GM19193 (cell line): ENCODE measurements at regions not wholly inside any gene's neighbourhood (a gene's known extent, or its start where the extent isn't known, plus 50 kb on each side); places are given as distances from the start of the nearest gene placed in this dataset.

Experiments used
- POLR2A ChIP-seq: IDR thresholded peaks from 4 replicates; pipeline ENCODE4 v1.6.1; 2011; ENCODE audit not compliant: insufficient read depth, insufficient read length; ENCODE audit errors: extremely low read depth

- TF ChIP-seq POLR2A, result no peak
These were observed 90.4 kb downstream of the AHSP start for GRCh38 chr16:31618130-31618529.

GRCh38 chr16:31636433-31636832 is 108.7 kb downstream of the AHSP start:
- no peak for TF ChIP-seq POLR2A

- TF ChIP-seq POLR2A, result no peak
These were observed 113.6 kb downstream of the AHSP start for GRCh38 chr16:31641279-31641678.

GRCh38 chr16:31664683-31665482 is 137.2 kb downstream of the AHSP start:
- TF ChIP-seq POLR2A, result no peak

GRCh38 chr16:31674686-31675085 is 147.0 kb downstream of the AHSP start:
- no peak for TF ChIP-seq POLR2A

- no peak for TF ChIP-seq POLR2A
These were observed 149.0 kb downstream of the AHSP start for GRCh38 chr16:31676731-31677130.

- TF ChIP-seq POLR2A, result no peak
These were observed 151.1 kb downstream of the AHSP start for GRCh38 chr16:31678649-31679325.

GRCh38 chr16:31693733-31694132 is 166.0 kb downstream of the AHSP start:
- no peak for TF ChIP-seq POLR2A

GRCh38 chr16:31694461-31694860 is 166.8 kb downstream of the AHSP start:
- no peak for TF ChIP-seq POLR2A

- TF ChIP-seq POLR2A, result no peak
These were observed 168.0 kb downstream of the AHSP start for GRCh38 chr16:31695667-31696066.

GRCh38 chr16:31696968-31697743 is 169.5 kb downstream of the AHSP start:
- no peak for TF ChIP-seq POLR2A

- no peak for TF ChIP-seq POLR2A
These were observed 170.0 kb downstream of the AHSP start for GRCh38 chr16:31697744-31698125.

- no peak for TF ChIP-seq POLR2A
These were observed 171.2 kb downstream of the AHSP start for GRCh38 chr16:31698901-31699300.

- no peak for TF ChIP-seq POLR2A
These were observed 171.9 kb downstream of the AHSP start for GRCh38 chr16:31699601-31700000.

- no peak for TF ChIP-seq POLR2A
These were observed 172.5 kb downstream of the AHSP start for GRCh38 chr16:31700200-31700529.
